SKM-1 (cell line): ENCODE measurements at regions not wholly inside any gene's neighbourhood (a gene's known extent, or its start where the extent isn't known, plus 50 kb on each side); places are given as distances from the start of the nearest gene placed in this dataset.

Experiments used
- DNase-seq: peaks from one replicate; lab custom pipeline; 2025; ENCODE audit not compliant: unreplicated experiment; lab: John Stamatoyannopoulos, UW

GRCh38 chr15:97215629-97216028 lies 744.9 kb upstream of the ARRDC4 start:
- DNase-seq: no peak

GRCh38 chr15:97224191-97224641 lies 736.3 kb upstream of the ARRDC4 start:
- no peak for DNase-seq

- DNase-seq: peak; percentile 29
Observed at GRCh38 chr15:97234851-97235610, 725.5 kb upstream of the ARRDC4 start.

GRCh38 chr15:97235611-97235985 lies 724.9 kb upstream of the ARRDC4 start:
- DNase-seq: peak; percentile 2

DNA sequence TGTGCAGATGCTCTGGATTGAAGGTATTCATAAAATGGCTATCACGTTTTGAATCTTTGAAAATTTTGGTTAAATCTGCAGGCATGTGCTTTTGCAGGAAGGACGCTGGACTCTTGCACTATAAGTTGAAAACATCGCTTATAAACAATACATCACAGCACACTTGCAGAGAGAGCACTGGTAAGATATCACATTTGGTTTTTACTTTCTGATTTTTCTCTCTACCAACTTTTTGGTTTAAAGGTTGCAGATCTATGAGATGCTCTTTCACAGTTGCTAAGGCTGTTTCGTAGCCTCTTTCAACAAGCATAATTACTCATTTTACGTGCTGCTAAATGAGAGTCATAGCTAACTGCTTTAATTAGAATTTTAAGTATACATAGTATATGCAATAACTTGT lies 724.4 kb upstream of the ARRDC4 start:
- no peak for DNase-seq

- DNase-seq: no peak
Observed at GRCh38 chr15:97237160-97237559, 723.3 kb upstream of the ARRDC4 start.

- DNase-seq: no peak
Observed at GRCh38 chr15:97248376-97248775, 712.1 kb upstream of the ARRDC4 start.

GRCh38 chr15:97259943-97260342 lies 700.6 kb upstream of the ARRDC4 start:
- no peak for DNase-seq

GRCh38 chr15:97301166-97301565 lies 659.3 kb upstream of the ARRDC4 start:
- DNase-seq: no peak

GRCh38 chr15:97316362-97316761 lies 644.1 kb upstream of the ARRDC4 start:
- no peak for DNase-seq

GRCh38 chr15:97317163-97317562 lies 643.3 kb upstream of the ARRDC4 start:
- DNase-seq: no peak

DNA sequence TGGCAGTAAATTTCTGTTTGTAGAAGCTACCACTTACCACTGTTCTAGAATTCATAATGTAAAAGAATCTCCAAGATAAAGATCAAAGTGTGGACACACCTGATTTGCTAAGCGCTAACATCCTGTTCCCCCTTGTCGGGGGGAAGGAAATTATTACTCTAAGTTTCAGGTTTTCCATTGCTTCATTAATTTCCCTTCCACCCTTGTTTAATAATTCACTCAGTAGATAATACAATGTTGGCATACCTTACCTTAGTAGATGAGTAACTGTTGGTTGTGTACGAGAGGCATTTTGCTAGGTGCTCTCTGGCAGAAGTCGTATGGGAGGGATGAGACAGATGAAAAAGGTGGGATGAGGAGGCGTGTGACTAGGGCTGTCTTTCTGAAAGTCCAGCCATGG lies 641.2 kb upstream of the ARRDC4 start:
- no peak for DNase-seq

GRCh38 chr15:97346221-97346620 lies 614.3 kb upstream of the ARRDC4 start:
- DNase-seq: no peak

DNA sequence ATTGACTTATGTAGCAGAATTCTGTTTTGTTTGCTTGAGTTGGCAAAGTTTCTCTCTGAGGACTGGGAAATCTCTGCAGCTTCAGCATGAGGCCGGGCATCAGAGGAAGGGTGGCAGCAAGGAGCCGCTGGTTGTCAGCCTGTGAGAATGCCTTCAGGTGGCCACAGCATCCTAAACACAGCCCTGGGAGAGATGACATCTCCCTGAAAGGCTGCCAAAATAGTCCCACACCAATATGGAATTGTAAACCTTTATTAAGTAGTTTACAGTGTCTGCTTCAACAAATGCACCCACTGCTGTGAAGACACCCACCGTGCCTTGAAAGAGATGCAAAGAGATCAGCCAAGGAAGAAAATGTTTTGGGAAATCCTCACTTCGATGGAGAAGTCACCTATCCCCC lies 609.7 kb upstream of the ARRDC4 start:
- DNase-seq: no peak

DNA sequence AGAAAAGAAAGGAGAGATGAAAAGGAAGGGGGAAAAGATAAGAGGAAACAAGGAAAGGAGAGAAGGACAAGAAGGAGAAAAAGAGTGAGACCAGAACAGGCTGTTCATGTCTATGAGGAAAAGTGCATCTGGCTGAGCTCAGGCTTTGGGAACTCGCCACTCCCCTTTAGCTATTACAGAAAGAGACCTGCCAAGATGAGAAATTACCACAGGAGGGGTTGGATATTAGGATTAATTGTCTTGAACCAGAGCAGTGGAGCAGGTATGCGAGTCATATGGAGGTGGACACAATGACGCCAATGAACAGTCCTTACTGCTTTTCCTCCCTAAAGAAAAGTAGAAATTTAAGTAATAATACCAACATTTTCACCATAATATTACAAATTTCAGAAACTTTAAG lies 577.0 kb upstream of the ARRDC4 start:
- DNase-seq: no peak

DNA sequence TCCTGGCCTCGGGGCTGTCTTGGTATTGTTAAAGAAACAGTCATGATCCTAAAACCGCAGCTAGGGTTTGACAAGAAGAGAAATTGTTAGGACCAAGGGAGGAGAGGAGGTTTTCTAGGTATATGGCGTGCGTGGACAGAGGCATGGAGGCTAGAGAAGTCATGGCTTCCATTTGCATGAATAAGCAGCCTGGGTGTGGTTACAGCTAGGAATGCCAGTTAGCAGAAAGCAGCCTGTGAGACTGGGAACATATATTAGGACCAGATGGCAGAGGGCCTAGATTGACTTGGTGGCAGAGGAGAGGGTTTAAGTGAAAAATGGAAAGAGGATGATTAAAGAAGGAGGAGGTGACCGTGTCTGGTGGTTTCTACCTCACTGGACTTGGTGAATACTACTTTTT lies 573.6 kb upstream of the ARRDC4 start:
- no peak for DNase-seq

GRCh38 chr15:97401195-97401594 lies 559.3 kb upstream of the ARRDC4 start:
- DNase-seq: no peak

DNA sequence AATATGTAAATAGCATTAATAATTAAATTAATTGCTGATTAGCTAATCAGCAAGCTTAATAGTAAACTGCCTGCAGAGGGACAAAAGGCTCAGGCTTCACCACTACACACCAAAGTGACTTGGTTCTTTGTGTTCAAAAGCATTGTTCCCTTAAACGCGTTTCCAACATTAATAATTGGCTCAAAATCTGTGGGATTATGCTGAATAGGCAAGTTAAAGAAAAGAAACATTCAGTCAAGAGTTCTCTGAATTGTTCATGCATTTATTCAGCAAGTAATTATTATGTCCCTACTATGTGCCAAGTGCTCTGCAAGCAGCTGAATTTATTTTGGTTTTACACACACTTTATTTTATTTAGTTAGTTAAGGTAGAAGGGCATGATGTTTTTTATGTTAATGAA lies 558.5 kb upstream of the ARRDC4 start:
- no peak for DNase-seq

DNA sequence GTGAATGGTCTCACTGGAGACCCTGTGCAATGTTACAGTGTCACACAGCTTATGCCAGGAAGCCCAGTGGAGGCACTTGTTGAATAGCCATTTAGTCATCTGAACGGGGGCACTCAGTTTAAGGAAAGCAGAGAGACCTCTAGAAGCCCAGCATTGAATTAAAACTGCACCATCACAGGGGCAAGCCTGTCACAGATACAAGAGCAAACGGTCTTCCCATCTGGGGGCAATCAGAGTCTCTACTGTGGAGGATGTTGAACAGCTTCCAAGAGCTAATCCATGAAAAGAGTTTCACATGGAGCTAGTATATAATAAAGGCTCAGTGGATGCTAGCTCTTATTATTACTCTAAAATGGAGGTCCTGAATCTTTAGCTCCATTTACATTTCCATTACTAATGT lies 553.7 kb upstream of the ARRDC4 start:
- DNase-seq: no peak

- DNase-seq: no peak
Observed at GRCh38 chr15:97410897-97411575, 549.5 kb upstream of the ARRDC4 start.

DNA sequence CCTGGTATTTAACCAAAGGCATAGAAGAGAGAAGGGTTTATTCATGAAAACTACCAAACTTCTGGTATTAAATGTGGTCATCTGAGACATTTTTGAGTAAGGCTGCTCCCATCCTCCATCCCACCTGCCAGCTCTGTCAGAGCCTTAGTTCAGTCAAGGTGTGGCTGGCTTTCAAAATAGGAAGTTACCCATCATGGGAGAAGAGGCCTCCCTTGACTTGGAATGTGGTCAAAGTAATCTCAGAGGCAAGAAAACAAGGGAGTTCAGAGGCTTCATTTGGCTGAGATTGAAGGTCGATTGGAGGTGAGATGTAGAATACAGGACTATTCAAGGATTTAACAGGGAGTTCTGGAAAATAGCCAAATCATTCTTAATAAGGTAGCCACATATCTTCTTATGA lies 540.4 kb upstream of the ARRDC4 start:
- no peak for DNase-seq

DNA sequence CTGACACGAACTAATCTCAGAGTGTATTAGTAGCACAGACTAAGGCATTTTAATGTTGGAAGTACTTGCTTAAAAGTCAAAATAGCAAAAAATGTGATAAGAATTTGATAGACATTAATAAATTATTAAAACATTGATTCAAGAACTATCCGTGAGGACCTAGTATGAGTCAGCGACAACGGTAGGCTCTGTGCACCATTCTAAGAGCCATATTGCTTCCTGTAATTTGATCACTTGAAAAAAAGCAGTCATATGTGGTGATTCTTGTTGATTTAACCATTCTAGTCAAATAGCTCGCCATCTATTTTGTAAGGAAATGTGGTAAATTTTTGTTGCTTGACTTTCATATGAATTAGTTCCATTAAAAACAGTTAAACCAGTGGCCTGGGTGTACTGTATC lies 534.9 kb upstream of the ARRDC4 start:
- DNase-seq: no peak

- no peak for DNase-seq
Observed at GRCh38 chr15:97443101-97443500, 517.4 kb upstream of the ARRDC4 start.
